H1 (cell line): ENCODE measurements at regions not wholly inside any gene's neighbourhood (a gene's known extent, or its start where the extent isn't known, plus 50 kb on each side); places are given as distances from the start of the nearest gene placed in this dataset.

Experiments
- ATF2 ChIP-seq: IDR thresholded peaks from 2 replicates; pipeline ENCODE4 v1.6.1; 2012; ENCODE audit warnings: low read length, inconsistent platforms
- BCL11A ChIP-seq, 2 experiments: IDR thresholded peaks; one replicate each; pipeline ENCODE4 v1.6.1; 2011; ENCODE audit warnings: low read depth in 2 of 2, low read length in 2 of 2, mild to moderate bottlenecking in 2 of 2
- BRCA1 ChIP-seq: IDR thresholded peaks from 2 replicates; pipeline ENCODE4 v1.6.1; 2012; ENCODE audit warnings: low read depth, low read length, improper control_type of control experiment
- CHD1 ChIP-seq: IDR thresholded peaks from 2 replicates; pipeline ENCODE4 v1.6.1; 2012; ENCODE audit warnings: low read depth, low read length, improper control_type of control experiment
- CHD2 ChIP-seq: IDR thresholded peaks from 2 replicates; pipeline ENCODE4 v1.6.1; 2012; ENCODE audit warnings: low read length, improper control_type of control experiment
- CTCF ChIP-seq, 3 experiments: IDR thresholded peaks; 1 replicate in 2 of 3; 2 replicates in 1 of 3; pipeline versions ENCODE4 v1.5.1 to v1.6.1; 2011; ENCODE audit warnings: low read length in 3 of 3, mild to moderate bottlenecking in 3 of 3, inconsistent platforms in 2 of 3, low read depth in 1 of 3, moderate library complexity in 1 of 3; ENCODE audit not compliant: insufficient read depth in 1 of 3; ENCODE audit errors: control extremely low read depth in 1 of 3
- GTF2F1 ChIP-seq: IDR thresholded peaks from 2 replicates; pipeline ENCODE4 v1.6.1; 2012; ENCODE audit warnings: low read depth, low read length, improper control_type of control experiment, borderline replicate concordance
- MAFK ChIP-seq: IDR thresholded peaks from 2 replicates; pipeline ENCODE4 v1.6.1; 2012; ENCODE audit warnings: low read depth, mild to moderate bottlenecking, improper control_type of control experiment, low read length
- POLR2A ChIP-seq, 2 experiments: IDR thresholded peaks; 1 replicate in 1 of 2; 2 replicates in 1 of 2; pipeline ENCODE4 v1.6.1; 2011; ENCODE audit warnings: low read depth in 2 of 2, low read length in 2 of 2, mild to moderate bottlenecking in 2 of 2; ENCODE audit errors: control extremely low read depth in 1 of 2
- TAF1 ChIP-seq: IDR thresholded peaks from 2 replicates; pipeline ENCODE4 v1.6.1; 2011; ENCODE audit warnings: mild to moderate bottlenecking, low read depth, low read length
- TCF12 ChIP-seq: IDR thresholded peaks from 2 replicates; pipeline ENCODE4 v1.6.1; 2011; ENCODE audit warnings: low read depth, mild to moderate bottlenecking, low read length

GRCh38 chr12:24752763-24753462 is 196.0 kb downstream of the BCAT1 start:
- TF ChIP-seq POLR2A (IDR thresholded peaks at IDR 0.05; ENCODE audit: control extremely low read depth in 1 of 2, low read depth in 2 of 2, low read length in 2 of 2), result no peak
- no peak for TF ChIP-seq CTCF (IDR thresholded peaks at IDR 0.05; ENCODE audit: control extremely low read depth in 1 of 3, insufficient read depth in 1 of 3, low read depth in 1 of 3, low read length in 3 of 3)
- TF ChIP-seq ATF2, result no peak
- no peak for TF ChIP-seq GTF2F1
- no peak for TF ChIP-seq BCL11A (IDR thresholded peaks at IDR 0.05; ENCODE audit: low read depth in 2 of 2, low read length in 2 of 2)
- no peak for TF ChIP-seq TCF12
- no peak for TF ChIP-seq MAFK
- TF ChIP-seq BRCA1, result no peak
- TF ChIP-seq CHD1, result no peak
- TF ChIP-seq CHD2, result no peak
- TF ChIP-seq TAF1, result no peak
